BJ (cell line): ENCODE measurements at regions not wholly inside any gene's neighbourhood (a gene's known extent, or its start where the extent isn't known, plus 50 kb on each side); places are given as distances from the start of the nearest gene placed in this dataset.

Experiments used
- CTCF ChIA-PET: fragments of 350-600 bp; formaldehyde crosslinking; extraction: SDS; loops from one replicate; lab custom pipeline; 2021; ENCODE audit warnings: antibody characterized with exemption, inconsistent platforms; lab: Yijun Ruan, JAX
- POLR2A ChIA-PET: fragments of 300-600 bp; sonication (Branson Sonifier 250); formaldehyde crosslinking; extraction: SDS; loops from one replicate; lab custom pipeline; 2021; ENCODE audit warnings: antibody characterized with exemption; lab: Charles Lee
- DNase-seq: peaks from one replicate; pipeline ENCODE4 v3.0.0-alpha.2; 2011; ENCODE audit warnings: low read depth
- H3K27me3 ChIP-seq: 2 replicates; pipeline ENCODE4 v1.6.0; 2011; ENCODE audit warnings: low read length; ENCODE audit not compliant: control insufficient read depth, insufficient read depth
- H3K36me3 ChIP-seq: 2 replicates; pipeline ENCODE4 v1.5.1; 2011; ENCODE audit warnings: low read length; ENCODE audit not compliant: control insufficient read depth, insufficient read depth
- H3K4me3 ChIP-seq: 2 replicates; pipeline ENCODE4 v1.5.1; 2011; ENCODE audit warnings: low read depth, mild to moderate bottlenecking, control low read depth, low read length
- CTCF ChIP-seq: IDR thresholded peaks from 2 replicates; pipeline ENCODE4 v1.5.1; 2011; ENCODE audit warnings: low read depth, mild to moderate bottlenecking, control low read depth, inconsistent platforms, low read length, moderate library complexity; ENCODE audit not compliant: insufficient read depth

- DNase-seq: peak; percentile 92
- CTCF ChIA-PET: interaction anchor here (0.6 to 1.5 kb wide), 3 partner anchors 43 to 392 kb away, joined by 3 read pairs; no protein-coding TSS in a partner anchor
- no peak for TF ChIP-seq CTCF
- no peaks in the 10 kb centered on the region for H3K27me3 ChIP-seq
- no peaks in the 10 kb centered on the region for H3K36me3 ChIP-seq
- no peak overlapping the region for H3K4me3 ChIP-seq
- POLR2A ChIA-PET: no interaction called here
Observed at GRCh38 chr2:100757621-100758394, 62.1 kb upstream of the NPAS2 start.

DNA sequence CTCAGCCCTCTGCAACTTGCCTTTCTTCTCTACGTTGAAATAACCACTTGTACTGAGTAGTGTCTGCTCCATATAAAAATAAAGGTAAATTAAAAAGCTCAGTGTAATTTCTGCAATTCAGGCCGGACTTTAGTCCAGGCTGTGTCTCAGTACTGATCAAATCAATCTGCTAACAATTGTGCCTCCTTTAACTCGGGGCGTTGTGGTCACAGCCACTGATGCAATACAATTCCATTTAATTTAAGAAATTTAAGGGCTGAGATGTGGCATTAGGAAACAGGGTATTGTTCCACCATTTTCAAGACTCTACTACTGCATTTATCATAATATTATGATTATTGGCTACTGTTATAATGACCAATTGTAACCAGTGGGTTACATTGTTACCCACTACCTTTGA, 60.0 kb upstream of the NPAS2 start:
- TF ChIP-seq CTCF: no peak
- CTCF ChIA-PET: interaction anchor here (1.1 kb wide), 1 partner anchor 17 kb away, joined by 3 read pairs; no protein-coding TSS in a partner anchor
- Histone ChIP-seq H3K27me3 (no peaks in the 10 kb centered on the region), H3K36me3 (no peaks in the 10 kb centered on the region), H3K4me3 (no peak overlapping the region)
- no peak for DNase-seq
- POLR2A ChIA-PET: no interaction called here

DNA sequence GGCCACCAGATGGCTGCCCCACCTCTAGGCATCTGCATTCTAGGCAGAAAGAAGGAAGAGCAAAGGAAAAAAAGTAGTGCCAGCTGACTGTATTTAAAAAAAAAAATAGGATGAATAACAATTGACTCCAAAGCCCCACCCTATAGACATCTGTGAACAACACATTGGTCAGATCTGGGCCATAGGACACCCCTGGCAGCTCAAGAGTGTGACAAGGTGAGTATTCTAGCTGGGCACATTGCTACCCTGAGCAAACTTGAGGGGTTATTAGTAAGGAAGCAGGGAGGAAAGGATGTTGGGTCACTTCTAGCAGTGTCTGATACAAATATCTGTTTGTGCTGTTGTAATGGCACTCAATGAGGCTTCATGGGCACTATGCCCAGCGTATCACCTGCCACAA, 58.6 kb upstream of the NPAS2 start:
- DNase-seq: no peak
- Histone ChIP-seq H3K27me3 (no peaks in the 10 kb centered on the region), H3K36me3 (no peaks in the 10 kb centered on the region), H3K4me3 (no peak overlapping the region)
- ChIA-PET POLR2A (no interaction called here), CTCF (no interaction called here)
- no peak for TF ChIP-seq CTCF

DNA sequence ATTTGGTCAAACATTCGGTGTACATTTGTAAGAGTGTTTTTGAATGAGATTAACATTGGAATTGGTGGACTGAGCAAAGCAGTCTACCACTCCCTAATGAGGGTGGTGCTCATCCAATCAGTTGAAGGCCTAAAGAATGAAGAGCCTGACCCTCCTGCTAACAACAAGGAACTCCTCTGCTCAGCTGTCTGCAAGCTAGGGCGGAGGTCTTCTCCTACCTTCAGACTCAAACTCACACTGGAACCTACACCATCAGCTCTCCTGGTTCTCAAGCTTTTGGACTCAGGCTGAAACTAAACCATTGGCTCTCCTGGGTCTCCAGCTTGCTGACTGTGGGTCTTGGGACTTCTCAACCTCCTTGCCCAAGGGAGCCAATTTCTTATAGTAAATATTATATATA, 55.5 kb upstream of the NPAS2 start:
- DNase-seq: no peak
- no peak for TF ChIP-seq CTCF
- CTCF ChIA-PET: no interaction called here
- Histone ChIP-seq H3K36me3 (no peaks in the 10 kb centered on the region), H3K27me3 (no peaks in the 10 kb centered on the region), H3K4me3 (no peak overlapping the region)
- POLR2A ChIA-PET: no interaction called here

- H3K4me3 ChIP-seq: no peak overlapping the region
- no peaks in the 10 kb centered on the region for H3K36me3 ChIP-seq
- no peaks in the 10 kb centered on the region for H3K27me3 ChIP-seq
- TF ChIP-seq CTCF: no peak
- CTCF ChIA-PET: interaction anchor here (1.0 kb wide), 1 partner anchor 14 kb away, joined by 3 read pairs; no protein-coding TSS in a partner anchor
- POLR2A ChIA-PET: no interaction called here
- no peak for DNase-seq
Observed at GRCh38 chr2:100765481-100765880, 54.5 kb upstream of the NPAS2 start.
